ENCODE measurements at regions not wholly inside any gene's neighbourhood (a gene's known extent, or its start where the extent isn't known, plus 50 kb on each side); places are given as distances from the start of the nearest gene placed in this dataset.

DNA sequence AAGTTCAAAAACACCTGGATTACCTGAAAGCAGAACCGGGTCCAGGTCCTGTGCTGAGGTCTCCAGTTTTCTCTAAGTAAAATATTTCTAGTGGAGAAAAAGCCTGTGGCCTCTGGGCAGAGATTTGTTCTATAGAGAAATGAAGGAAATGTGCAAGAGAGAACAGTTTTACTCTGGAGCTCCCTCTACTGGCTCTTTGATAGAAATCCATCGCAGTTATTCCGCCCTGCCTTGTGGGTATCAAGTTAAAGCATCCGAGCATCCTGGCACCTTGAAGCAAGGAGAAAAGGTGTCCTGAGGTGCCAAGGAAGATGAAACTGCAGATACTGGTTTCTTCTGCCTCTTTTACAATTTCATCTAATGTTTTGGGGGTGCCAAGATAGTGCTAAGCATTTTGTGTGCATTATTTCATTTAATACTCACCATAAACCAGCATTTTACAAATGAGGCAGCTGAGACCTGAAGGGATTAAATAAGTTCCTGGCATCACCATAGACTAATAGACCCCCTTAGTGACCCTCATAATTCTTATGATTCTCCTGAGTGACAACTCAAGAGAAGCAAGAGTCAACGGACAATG lies 113.1 kb upstream of the HSD17B12 start:
- peaks cover 0 to 84% (median 3%) of the 10 kb centered on the region in 7 donors for H3K27me3 ChIP-seq (replicated peaks in 1 of 7)
- H3K36me3 ChIP-seq = no peaks in the 10 kb centered on the region
- TF ChIP-seq POLR2A (IDR thresholded peaks at IDR 0.05) = no peak
- TF ChIP-seq, protein P1, sequence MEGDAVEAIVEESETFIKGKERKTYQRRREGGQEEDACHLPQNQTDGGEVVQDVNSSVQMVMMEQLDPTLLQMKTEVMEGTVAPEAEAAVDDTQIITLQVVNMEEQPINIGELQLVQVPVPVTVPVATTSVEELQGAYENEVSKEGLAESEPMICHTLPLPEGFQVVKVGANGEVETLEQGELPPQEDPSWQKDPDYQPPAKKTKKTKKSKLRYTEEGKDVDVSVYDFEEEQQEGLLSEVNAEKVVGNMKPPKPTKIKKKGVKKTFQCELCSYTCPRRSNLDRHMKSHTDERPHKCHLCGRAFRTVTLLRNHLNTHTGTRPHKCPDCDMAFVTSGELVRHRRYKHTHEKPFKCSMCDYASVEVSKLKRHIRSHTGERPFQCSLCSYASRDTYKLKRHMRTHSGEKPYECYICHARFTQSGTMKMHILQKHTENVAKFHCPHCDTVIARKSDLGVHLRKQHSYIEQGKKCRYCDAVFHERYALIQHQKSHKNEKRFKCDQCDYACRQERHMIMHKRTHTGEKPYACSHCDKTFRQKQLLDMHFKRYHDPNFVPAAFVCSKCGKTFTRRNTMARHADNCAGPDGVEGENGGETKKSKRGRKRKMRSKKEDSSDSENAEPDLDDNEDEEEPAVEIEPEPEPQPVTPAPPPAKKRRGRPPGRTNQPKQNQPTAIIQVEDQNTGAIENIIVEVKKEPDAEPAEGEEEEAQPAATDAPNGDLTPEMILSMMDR (IDR thresholded peaks at IDR 0.05 in 8 of 11, conservative IDR thresholded peaks at IDR 0.05 in 3 of 11) = peak in 9 of 11 experiments; percentile 24 to 71 (median 60)
- no peaks in the 10 kb centered on the region for H3K4me1 ChIP-seq
- H3K9me3 ChIP-seq = no peaks in the 10 kb centered on the region
- H3K27ac ChIP-seq = no peak overlapping the region
- no peak for DNase-seq
- WGBS, 5 donors = 14 to 19% (median 18%) methylated on average over 5 of the region's 5 CpGs
- H3K4me3 ChIP-seq = no peak overlapping the region
- intact Hi-C loops (cut with DNase I; ENCODE audit: low total_unique reads) = loop anchor here (10.0 kb wide), 1 partner anchor 287 kb away; no protein-coding TSS in a partner anchor

DNA sequence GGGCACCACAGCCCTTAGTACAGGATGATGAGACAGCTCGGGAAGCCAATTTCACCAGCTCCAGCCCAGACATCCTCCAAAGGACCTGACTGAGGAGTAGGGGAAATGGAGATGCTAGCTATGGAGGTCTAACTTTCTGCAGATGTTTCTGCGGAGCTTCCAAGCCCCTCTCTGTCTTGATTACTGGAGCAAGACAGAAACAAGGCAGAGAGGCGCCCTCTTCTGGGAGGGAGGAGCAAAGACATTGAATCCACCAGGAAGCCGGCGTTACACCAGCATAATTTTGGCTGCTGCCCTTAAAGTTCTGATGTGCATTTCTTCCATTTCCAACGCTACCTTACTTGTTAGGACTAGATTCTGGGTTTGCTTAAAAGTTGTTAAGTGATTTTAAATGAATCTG lies 107.3 kb upstream of the HSD17B12 start:
- Histone ChIP-seq H3K27ac (no peak overlapping the region), H3K36me3 (no peaks in the 10 kb centered on the region), H3K4me1 (peaks cover 11 to 35% (median 23%) of the 10 kb centered on the region in 6 donors), H3K9me3 (no peaks in the 10 kb centered on the region), H3K4me3 (no peak overlapping the region), H3K27me3 (replicated peaks in 1 of 7) (peaks cover 4 to 100% (median 59%) of the 10 kb centered on the region in 7 donors)
- 6 to 16% (median 11%) methylated on average over 5 to 6 of the region's 6 CpGs for WGBS, 5 donors
- TF ChIP-seq POLR2A (IDR thresholded peaks at IDR 0.05) = no peak
- TF ChIP-seq, protein P1 (IDR thresholded peaks at IDR 0.05 in 8 of 11, conservative IDR thresholded peaks at IDR 0.05 in 3 of 11) = peak in 5 of 11 experiments; percentile 9 to 47 (median 36)
- intact Hi-C loops (cut with DNase I; ENCODE audit: low total_unique reads) = no loop called here
- no peak for DNase-seq

DNA sequence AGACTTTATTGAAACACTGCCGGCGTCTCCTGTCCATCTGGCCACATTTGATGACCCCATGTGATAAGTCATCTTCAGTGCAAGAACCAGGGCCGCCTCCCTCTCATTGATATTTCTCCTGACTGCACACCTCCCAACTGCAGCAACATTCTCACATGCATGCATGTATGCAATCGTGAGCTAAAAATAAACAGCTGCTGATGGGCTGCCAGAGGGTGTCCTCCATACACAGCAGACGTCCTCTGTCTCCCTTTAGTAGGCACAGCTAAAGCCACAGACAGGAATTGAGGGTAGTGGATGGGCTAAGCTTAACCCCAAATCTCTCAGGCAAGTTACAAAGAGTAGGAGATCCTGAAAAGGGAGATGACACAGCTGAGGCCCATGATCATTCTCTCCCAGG lies 106.7 kb upstream of the HSD17B12 start:
- no peak for TF ChIP-seq POLR2AphosphoS5 (IDR thresholded peaks at IDR 0.05)
- TF ChIP-seq, protein P1 (IDR thresholded peaks at IDR 0.05 in 8 of 11, conservative IDR thresholded peaks at IDR 0.05 in 3 of 11) = no peak
- no peak for TF ChIP-seq POLR2A (IDR thresholded peaks at IDR 0.05)
- H3K27ac ChIP-seq = no peak overlapping the region
- intact Hi-C loops (cut with DNase I; ENCODE audit: low total_unique reads) = no loop called here
- no peak overlapping the region for H3K4me3 ChIP-seq
- peaks cover 11 to 41% (median 28%) of the 10 kb centered on the region in 6 donors for H3K4me1 ChIP-seq
- WGBS, 5 donors = 37 to 55% (median 45%) methylated on average over 5 of the region's 5 CpGs
- no peak for DNase-seq
- H3K9me3 ChIP-seq = no peaks in the 10 kb centered on the region
- H3K27me3 ChIP-seq (replicated peaks in 1 of 7) = peaks cover 4 to 100% (median 66%) of the 10 kb centered on the region in 7 donors
- H3K36me3 ChIP-seq = no peaks in the 10 kb centered on the region

DNA sequence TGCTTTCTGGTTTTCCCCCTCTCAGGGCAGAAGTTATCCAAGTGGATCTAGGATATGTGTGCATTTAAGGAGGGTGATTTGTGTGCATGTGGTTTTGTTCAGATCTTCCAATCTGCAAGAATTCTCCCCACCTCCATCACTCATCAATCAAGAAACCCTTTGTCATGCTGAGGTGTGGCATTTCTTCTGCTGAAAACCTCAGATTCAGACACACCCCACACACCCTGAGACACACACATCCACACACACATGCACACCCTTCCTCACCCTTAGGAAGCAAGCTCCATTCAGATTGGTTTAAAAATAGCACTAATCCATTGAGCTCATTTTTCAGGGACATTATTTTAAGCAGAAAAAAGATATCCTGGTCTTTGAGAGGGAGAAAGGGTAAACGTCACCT lies 106.1 kb upstream of the HSD17B12 start:
- TF ChIP-seq, protein P1 (IDR thresholded peaks at IDR 0.05 in 8 of 11, conservative IDR thresholded peaks at IDR 0.05 in 3 of 11) = no peak
- TF ChIP-seq POLR2AphosphoS5 (IDR thresholded peaks at IDR 0.05) = no peak
- no peak for TF ChIP-seq POLR2A (IDR thresholded peaks at IDR 0.05)
- H3K27me3 ChIP-seq (replicated peaks in 1 of 7) = peaks cover 4 to 100% (median 71%) of the 10 kb centered on the region in 7 donors
- peaks cover 11 to 46% (median 33%) of the 10 kb centered on the region in 6 donors for H3K4me1 ChIP-seq
- 18 to 35% (median 21%) methylated on average over 1 of the region's 1 CpG for WGBS, 5 donors
- intact Hi-C loops (cut with DNase I; ENCODE audit: low total_unique reads) = no loop called here
- H3K36me3 ChIP-seq = no peaks in the 10 kb centered on the region
- no peak for DNase-seq
- H3K4me3 ChIP-seq = no peak overlapping the region
- H3K27ac ChIP-seq = no peak overlapping the region
- no peaks in the 10 kb centered on the region for H3K9me3 ChIP-seq

Data from spleen (tissue), 11 donors.